WTC11 (cell line): ENCODE measurements at regions not wholly inside any gene's neighbourhood (a gene's known extent, or its start where the extent isn't known, plus 50 kb on each side); places are given as distances from the start of the nearest gene placed in this dataset.

ENCODE experiments used
- ATAC-seq: fragments of 200-7000 bp; cut with Tn5 transposase; 2 replicates; pipeline ENCODE4 v1.10.0; 2021; ENCODE audit warnings: mild to moderate bottlenecking, moderate library complexity
- CTCF ChIA-PET: fragments of 300-600 bp; sonication (Branson Sonifier 250); formaldehyde crosslinking; loops from one replicate; lab custom pipeline; 2021; ENCODE audit warnings: antibody characterized with exemption; lab: Charles Lee
- POLR2A ChIA-PET: fragments of 350-600 bp; sonication (Branson Sonifier 250); formaldehyde crosslinking; loops from one replicate; lab custom pipeline; 2021; ENCODE audit warnings: antibody characterized with exemption; lab: Charles Lee
- DNase-seq: peaks from one replicate; pipeline ENCODE4 v3.0.0; 2021; ENCODE audit warnings: low spot score
- H3K27ac Mint-ChIP-seq: 2 replicates; pipeline ENCODE4 v1.8.0; 2021; ENCODE audit warnings: mixed read lengths
- H3K27me3 Mint-ChIP-seq: 2 replicates; pipeline ENCODE4 v1.8.0; 2021; ENCODE audit warnings: low read depth, mild to moderate bottlenecking, moderate library complexity, mixed read lengths
- H3K36me3 Mint-ChIP-seq: 2 replicates; pipeline ENCODE4 v1.8.0; 2021; ENCODE audit warnings: mixed read lengths
- H3K4me1 Mint-ChIP-seq: 2 replicates; pipeline ENCODE4 v1.8.0; 2022; ENCODE audit warnings: mixed read lengths
- H3K4me3 Mint-ChIP-seq: 2 replicates; pipeline ENCODE4 v1.8.0; 2021; ENCODE audit warnings: mild to moderate bottlenecking, moderate library complexity, mixed read lengths
- H3K9me3 Mint-ChIP-seq: 2 replicates; pipeline ENCODE4 v1.8.0; 2021; ENCODE audit warnings: mixed read lengths
- AR ChIP-seq: fragments of 250-450 bp; sonication (Bioruptor Pico); IDR thresholded peaks from 2 replicates; pipeline ENCODE4 v1.9.0; 2021; ENCODE audit warnings: mild to moderate bottlenecking
- ATF1 ChIP-seq: sonication (generic); formaldehyde crosslinking; IDR thresholded peaks from 2 replicates; pipeline ENCODE4 v1.8.1; 2023; ENCODE audit warnings: mild to moderate bottlenecking, moderate library complexity, missing genetic modification reagents
- ATF6 ChIP-seq: sonication (generic); formaldehyde crosslinking; IDR thresholded peaks from 2 replicates; pipeline ENCODE4 v1.8.1; 2023; ENCODE audit warnings: mild to moderate bottlenecking, missing genetic modification reagents
- CREB1 ChIP-seq: sonication (generic); formaldehyde crosslinking; IDR thresholded peaks from 2 replicates; pipeline ENCODE4 v1.8.0; 2023; ENCODE audit warnings: mild to moderate bottlenecking, missing genetic modification reagents
- ELF4 ChIP-seq: sonication (generic); formaldehyde crosslinking; IDR thresholded peaks from 2 replicates; pipeline ENCODE4 v1.8.1; 2022; ENCODE audit warnings: low read depth, mild to moderate bottlenecking, moderate library complexity, missing genetic modification reagents
- EMX1 ChIP-seq: fragments of 250-450 bp; sonication (Bioruptor Pico); IDR thresholded peaks from 2 replicates; pipeline ENCODE4 v1.8.0; 2021; ENCODE audit warnings: mild to moderate bottlenecking
- GABPB1 ChIP-seq: sonication (generic); formaldehyde crosslinking; IDR thresholded peaks from 2 replicates; pipeline ENCODE4 v1.8.1; 2023; ENCODE audit warnings: mild to moderate bottlenecking, missing genetic modification reagents
- HMGA2 ChIP-seq: fragments of 250-450 bp; sonication (Bioruptor Pico); IDR thresholded peaks from 2 replicates; pipeline ENCODE4 v1.4.0; 2021; ENCODE audit warnings: mild to moderate bottlenecking, moderate library complexity
- NR2C2 ChIP-seq: sonication (generic); formaldehyde crosslinking; IDR thresholded peaks from 2 replicates; pipeline ENCODE4 v1.8.0; 2022; ENCODE audit warnings: mild to moderate bottlenecking, missing genetic modification reagents
- RELA ChIP-seq: sonication (generic); formaldehyde crosslinking; IDR thresholded peaks from 2 replicates; pipeline ENCODE4 v1.8.1; 2022; ENCODE audit warnings: missing genetic modification reagents, mild to moderate bottlenecking, borderline replicate concordance
- TCF7 ChIP-seq: sonication (generic); formaldehyde crosslinking; IDR thresholded peaks from 2 replicates; pipeline ENCODE4 v1.8.0; 2022; ENCODE audit warnings: mild to moderate bottlenecking, low read depth, missing genetic modification reagents, moderate library complexity
- TP53 ChIP-seq: sonication (generic); formaldehyde crosslinking; IDR thresholded peaks from 2 replicates; pipeline ENCODE4 v1.8.1; 2023; ENCODE audit warnings: mild to moderate bottlenecking, missing genetic modification reagents
- ZNF121 ChIP-seq: sonication (generic); formaldehyde crosslinking; IDR thresholded peaks from 2 replicates; pipeline ENCODE4 v1.8.0; 2023; ENCODE audit warnings: missing genetic modification reagents
- ZNF219 ChIP-seq: sonication (generic); formaldehyde crosslinking; IDR thresholded peaks from 2 replicates; pipeline ENCODE4 v1.8.0; 2023; ENCODE audit warnings: missing genetic modification reagents, mild to moderate bottlenecking, borderline replicate concordance
- ZNF396 ChIP-seq: fragments of 250-450 bp; sonication (Bioruptor Pico); IDR thresholded peaks from 2 replicates; pipeline ENCODE4 v1.8.0; 2021; ENCODE audit warnings: mild to moderate bottlenecking, moderate library complexity, borderline replicate concordance
- ZNF671 ChIP-seq: fragments of 250-450 bp; sonication (Bioruptor Pico); IDR thresholded peaks from 2 replicates; pipeline ENCODE4 v1.8.0; 2021; ENCODE audit warnings: mild to moderate bottlenecking
- TF ChIP-seq, protein P1 (sequence below): sonication (generic); formaldehyde crosslinking; IDR thresholded peaks from 2 replicates; pipeline ENCODE4 v1.8.0; 2023; ENCODE audit warnings: mild to moderate bottlenecking, missing genetic modification reagents
- TF ChIP-seq, protein P2 (sequence below): sonication (generic); formaldehyde crosslinking; IDR thresholded peaks from 2 replicates; pipeline ENCODE4 v1.8.1; 2022; ENCODE audit warnings: mild to moderate bottlenecking, moderate library complexity, missing genetic modification reagents
- TF ChIP-seq, protein P3 (sequence below): fragments of 250-450 bp; sonication (Bioruptor Pico); IDR thresholded peaks from 2 replicates; pipeline ENCODE4 v2.1.2; 2022; ENCODE audit warnings: mild to moderate bottlenecking, moderate library complexity
- TF ChIP-seq, protein P4 (sequence below): sonication (generic); formaldehyde crosslinking; IDR thresholded peaks from 2 replicates; pipeline ENCODE4 v1.8.1; 2023; ENCODE audit warnings: mild to moderate bottlenecking, missing genetic modification reagents, borderline replicate concordance

DNA sequence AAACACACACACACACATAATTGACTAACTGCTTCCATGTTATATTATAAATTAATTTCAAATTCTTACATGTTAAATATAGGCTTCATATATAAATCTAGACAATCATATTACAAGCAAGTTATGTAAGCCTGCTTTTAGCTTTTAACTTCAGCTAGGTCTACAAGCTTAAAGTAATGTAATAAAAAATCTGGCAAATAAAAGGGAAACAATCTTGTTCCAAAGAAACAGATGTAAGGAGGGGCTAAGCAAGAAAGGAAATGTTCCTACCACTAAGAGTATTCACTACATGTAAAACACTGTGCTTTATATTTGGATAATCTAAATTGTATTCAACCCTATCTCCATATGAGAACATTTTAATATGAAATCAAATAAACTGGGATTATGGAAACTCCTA lies 110.4 kb downstream of the SLC6A15 start:
- H3K27me3 Mint-ChIP-seq: peaks cover 91% of the 10 kb centered on the region
- POLR2A ChIA-PET: no interaction called here
- no peak overlapping the region for H3K4me3 Mint-ChIP-seq
- ATAC-seq: no peak
- peaks cover 27% of the 10 kb centered on the region for H3K4me1 Mint-ChIP-seq
- DNase-seq: no peak
- H3K36me3 Mint-ChIP-seq: no peaks in the 10 kb centered on the region
- TF ChIP-seq, protein P1, sequence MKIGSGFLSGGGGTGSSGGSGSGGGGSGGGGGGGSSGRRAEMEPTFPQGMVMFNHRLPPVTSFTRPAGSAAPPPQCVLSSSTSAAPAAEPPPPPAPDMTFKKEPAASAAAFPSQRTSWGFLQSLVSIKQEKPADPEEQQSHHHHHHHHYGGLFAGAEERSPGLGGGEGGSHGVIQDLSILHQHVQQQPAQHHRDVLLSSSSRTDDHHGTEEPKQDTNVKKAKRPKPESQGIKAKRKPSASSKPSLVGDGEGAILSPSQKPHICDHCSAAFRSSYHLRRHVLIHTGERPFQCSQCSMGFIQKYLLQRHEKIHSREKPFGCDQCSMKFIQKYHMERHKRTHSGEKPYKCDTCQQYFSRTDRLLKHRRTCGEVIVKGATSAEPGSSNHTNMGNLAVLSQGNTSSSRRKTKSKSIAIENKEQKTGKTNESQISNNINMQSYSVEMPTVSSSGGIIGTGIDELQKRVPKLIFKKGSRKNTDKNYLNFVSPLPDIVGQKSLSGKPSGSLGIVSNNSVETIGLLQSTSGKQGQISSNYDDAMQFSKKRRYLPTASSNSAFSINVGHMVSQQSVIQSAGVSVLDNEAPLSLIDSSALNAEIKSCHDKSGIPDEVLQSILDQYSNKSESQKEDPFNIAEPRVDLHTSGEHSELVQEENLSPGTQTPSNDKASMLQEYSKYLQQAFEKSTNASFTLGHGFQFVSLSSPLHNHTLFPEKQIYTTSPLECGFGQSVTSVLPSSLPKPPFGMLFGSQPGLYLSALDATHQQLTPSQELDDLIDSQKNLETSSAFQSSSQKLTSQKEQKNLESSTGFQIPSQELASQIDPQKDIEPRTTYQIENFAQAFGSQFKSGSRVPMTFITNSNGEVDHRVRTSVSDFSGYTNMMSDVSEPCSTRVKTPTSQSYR (CRISPR knock-in tag): no peak
- TF ChIP-seq GABPB1 (CRISPR knock-in tag) (no peak), ZNF671 (CRISPR knock-in tag) (no peak), HMGA2 (no peak), CREB1 (no peak), EMX1 (CRISPR knock-in tag) (no peak), ELF4 (no peak), ZNF121 (CRISPR knock-in tag) (no peak), TP53 (CRISPR knock-in tag) (no peak), ATF1 (no peak), ATF6 (CRISPR knock-in tag) (no peak), TCF7 (CRISPR knock-in tag) (no peak)
- TF ChIP-seq, protein P2, sequence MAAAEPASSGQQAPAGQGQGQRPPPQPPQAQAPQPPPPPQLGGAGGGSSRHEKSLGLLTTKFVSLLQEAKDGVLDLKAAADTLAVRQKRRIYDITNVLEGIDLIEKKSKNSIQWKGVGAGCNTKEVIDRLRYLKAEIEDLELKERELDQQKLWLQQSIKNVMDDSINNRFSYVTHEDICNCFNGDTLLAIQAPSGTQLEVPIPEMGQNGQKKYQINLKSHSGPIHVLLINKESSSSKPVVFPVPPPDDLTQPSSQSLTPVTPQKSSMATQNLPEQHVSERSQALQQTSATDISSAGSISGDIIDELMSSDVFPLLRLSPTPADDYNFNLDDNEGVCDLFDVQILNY (CRISPR knock-in tag): no peak
- TF ChIP-seq, protein P3, sequence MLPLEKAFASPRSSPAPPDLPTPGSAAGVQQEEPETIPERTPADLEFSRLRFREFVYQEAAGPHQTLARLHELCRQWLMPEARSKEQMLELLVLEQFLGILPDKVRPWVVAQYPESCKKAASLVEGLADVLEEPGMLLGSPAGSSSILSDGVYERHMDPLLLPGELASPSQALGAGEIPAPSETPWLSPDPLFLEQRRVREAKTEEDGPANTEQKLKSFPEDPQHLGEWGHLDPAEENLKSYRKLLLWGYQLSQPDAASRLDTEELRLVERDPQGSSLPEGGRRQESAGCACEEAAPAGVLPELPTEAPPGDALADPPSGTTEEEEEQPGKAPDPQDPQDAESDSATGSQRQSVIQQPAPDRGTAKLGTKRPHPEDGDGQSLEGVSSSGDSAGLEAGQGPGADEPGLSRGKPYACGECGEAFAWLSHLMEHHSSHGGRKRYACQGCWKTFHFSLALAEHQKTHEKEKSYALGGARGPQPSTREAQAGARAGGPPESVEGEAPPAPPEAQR: no peak
- TF ChIP-seq, protein P4, sequence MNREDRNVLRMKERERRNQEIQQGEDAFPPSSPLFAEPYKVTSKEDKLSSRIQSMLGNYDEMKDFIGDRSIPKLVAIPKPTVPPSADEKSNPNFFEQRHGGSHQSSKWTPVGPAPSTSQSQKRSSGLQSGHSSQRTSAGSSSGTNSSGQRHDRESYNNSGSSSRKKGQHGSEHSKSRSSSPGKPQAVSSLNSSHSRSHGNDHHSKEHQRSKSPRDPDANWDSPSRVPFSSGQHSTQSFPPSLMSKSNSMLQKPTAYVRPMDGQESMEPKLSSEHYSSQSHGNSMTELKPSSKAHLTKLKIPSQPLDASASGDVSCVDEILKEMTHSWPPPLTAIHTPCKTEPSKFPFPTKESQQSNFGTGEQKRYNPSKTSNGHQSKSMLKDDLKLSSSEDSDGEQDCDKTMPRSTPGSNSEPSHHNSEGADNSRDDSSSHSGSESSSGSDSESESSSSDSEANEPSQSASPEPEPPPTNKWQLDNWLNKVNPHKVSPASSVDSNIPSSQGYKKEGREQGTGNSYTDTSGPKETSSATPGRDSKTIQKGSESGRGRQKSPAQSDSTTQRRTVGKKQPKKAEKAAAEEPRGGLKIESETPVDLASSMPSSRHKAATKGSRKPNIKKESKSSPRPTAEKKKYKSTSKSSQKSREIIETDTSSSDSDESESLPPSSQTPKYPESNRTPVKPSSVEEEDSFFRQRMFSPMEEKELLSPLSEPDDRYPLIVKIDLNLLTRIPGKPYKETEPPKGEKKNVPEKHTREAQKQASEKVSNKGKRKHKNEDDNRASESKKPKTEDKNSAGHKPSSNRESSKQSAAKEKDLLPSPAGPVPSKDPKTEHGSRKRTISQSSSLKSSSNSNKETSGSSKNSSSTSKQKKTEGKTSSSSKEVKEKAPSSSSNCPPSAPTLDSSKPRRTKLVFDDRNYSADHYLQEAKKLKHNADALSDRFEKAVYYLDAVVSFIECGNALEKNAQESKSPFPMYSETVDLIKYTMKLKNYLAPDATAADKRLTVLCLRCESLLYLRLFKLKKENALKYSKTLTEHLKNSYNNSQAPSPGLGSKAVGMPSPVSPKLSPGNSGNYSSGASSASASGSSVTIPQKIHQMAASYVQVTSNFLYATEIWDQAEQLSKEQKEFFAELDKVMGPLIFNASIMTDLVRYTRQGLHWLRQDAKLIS: no peak
- TF ChIP-seq, all 79 proteins: peak for 0
- Mint-ChIP-seq H3K9me3 (no peaks in the 10 kb centered on the region), H3K27ac (no peak overlapping the region)
- CTCF ChIA-PET: no interaction called here

DNA sequence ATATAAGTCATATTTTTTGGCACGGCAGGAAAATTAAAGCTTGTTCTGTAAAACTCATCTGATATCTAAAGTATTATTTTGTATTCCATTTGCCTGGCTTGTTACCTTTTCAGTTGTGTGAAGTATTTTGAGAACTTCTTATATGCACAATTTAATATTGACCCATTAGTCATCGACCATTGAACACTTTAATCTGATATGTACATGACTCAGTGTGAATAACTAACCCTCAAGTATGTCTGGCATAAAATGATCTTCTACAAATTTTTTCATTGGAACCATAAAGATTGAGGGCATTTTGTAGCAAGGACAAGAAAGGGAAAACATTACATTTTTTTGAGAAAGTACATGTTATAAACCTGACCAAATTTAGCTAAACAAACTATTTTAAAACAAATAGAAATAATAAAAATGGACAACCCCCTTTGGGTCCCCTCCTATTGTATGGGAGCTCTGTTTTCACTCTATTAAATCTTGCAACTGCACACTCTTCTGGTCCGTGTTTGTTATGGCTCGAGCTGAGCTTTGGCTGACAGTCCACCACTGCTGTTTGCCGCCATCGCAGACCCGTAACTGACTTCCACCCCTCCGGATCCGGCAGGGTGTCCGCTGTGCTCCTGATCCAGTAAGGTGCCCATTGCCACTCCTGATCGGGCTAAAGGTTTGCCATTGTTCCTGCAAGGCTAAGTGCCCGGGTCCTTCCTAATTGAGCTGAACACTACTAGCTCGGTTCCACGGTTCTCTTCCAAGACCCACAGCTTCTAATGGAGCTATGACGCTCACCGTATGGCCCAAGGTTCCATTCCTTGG lies 118.8 kb downstream of the SLC6A15 start:
- H3K27me3 Mint-ChIP-seq: peaks cover 34% of the 10 kb centered on the region
- ChIA-PET POLR2A (no interaction called here), CTCF (no interaction called here)
- no peaks in the 10 kb centered on the region for H3K9me3 Mint-ChIP-seq
- H3K27ac Mint-ChIP-seq: no peak overlapping the region
- no peaks in the 10 kb centered on the region for H3K36me3 Mint-ChIP-seq
- DNase-seq: no peak
- no peak overlapping the region for H3K4me3 Mint-ChIP-seq
- no peaks in the 10 kb centered on the region for H3K4me1 Mint-ChIP-seq
- ATAC-seq: no peak
- TF ChIP-seq AR (no peak), RELA (CRISPR knock-in tag) (no peak), ATF6 (CRISPR knock-in tag) (no peak), NR2C2 (CRISPR knock-in tag) (no peak), GABPB1 (CRISPR knock-in tag) (no peak), ZNF396 (no peak), ZNF219 (CRISPR knock-in tag) (no peak)
